HT-29 (cell line): ENCODE measurements at regions not wholly inside any gene's neighbourhood (a gene's known extent, or its start where the extent isn't known, plus 50 kb on each side); places are given as distances from the start of the nearest gene placed in this dataset.

ENCODE experiments used
- DNase-seq: peaks from one replicate; pipeline ENCODE4 v3.0.0-alpha.2; 2015; ENCODE audit warnings: low spot score

- DNase-seq, result no peak
Observed at GRCh38 chr14:98858561-98858960, 413.4 kb downstream of the BCL11B start.

- no peak for DNase-seq
Observed at GRCh38 chr14:98859301-98859700, 412.7 kb downstream of the BCL11B start.

- no peak for DNase-seq
Observed at GRCh38 chr14:98864211-98864610, 407.8 kb downstream of the BCL11B start.

- DNase-seq, result no peak
Observed at GRCh38 chr14:98867146-98867545, 404.9 kb downstream of the BCL11B start.

GRCh38 chr14:98867726-98868125, 404.3 kb downstream of the BCL11B start:
- no peak for DNase-seq

- no peak for DNase-seq
Observed at GRCh38 chr14:98868866-98869265, 403.1 kb downstream of the BCL11B start.

- no peak for DNase-seq
Observed at GRCh38 chr14:98871796-98872195, 400.2 kb downstream of the BCL11B start.

GRCh38 chr14:98877065-98877464, 394.9 kb downstream of the BCL11B start:
- DNase-seq, result no peak

GRCh38 chr14:98878282-98878681, 393.7 kb downstream of the BCL11B start:
- no peak for DNase-seq

GRCh38 chr14:98886982-98887381, 385.0 kb downstream of the BCL11B start:
- no peak for DNase-seq

- DNase-seq, result no peak
Observed at GRCh38 chr14:98888281-98888680, 383.7 kb downstream of the BCL11B start.

- DNase-seq, result no peak
Observed at GRCh38 chr14:98888927-98889835, 382.8 kb downstream of the BCL11B start.

GRCh38 chr14:98889836-98890185, 382.2 kb downstream of the BCL11B start:
- DNase-seq, result no peak

- DNase-seq, result no peak
Observed at GRCh38 chr14:98890556-98891340, 381.2 kb downstream of the BCL11B start.

- DNase-seq, result no peak
Observed at GRCh38 chr14:98893675-98894074, 378.3 kb downstream of the BCL11B start.

- DNase-seq, result no peak
Observed at GRCh38 chr14:98894600-98894999, 377.4 kb downstream of the BCL11B start.

GRCh38 chr14:98896449-98896848, 375.5 kb downstream of the BCL11B start:
- no peak for DNase-seq

GRCh38 chr14:98897605-98898309, 374.2 kb downstream of the BCL11B start:
- DNase-seq, result no peak

- DNase-seq, result no peak
Observed at GRCh38 chr14:98899441-98899840, 372.6 kb downstream of the BCL11B start.

- DNase-seq, result no peak
Observed at GRCh38 chr14:98900236-98900635, 371.8 kb downstream of the BCL11B start.

- DNase-seq, result no peak
Observed at GRCh38 chr14:98900798-98901197, 371.2 kb downstream of the BCL11B start.

- DNase-seq, result no peak
Observed at GRCh38 chr14:98901511-98902205, 370.3 kb downstream of the BCL11B start.
